Body of pancreas (tissue), 4 donors: ENCODE measurements at regions not wholly inside any gene's neighbourhood (a gene's known extent, or its start where the extent isn't known, plus 50 kb on each side); places are given as distances from the start of the nearest gene placed in this dataset.

ENCODE experiments used
- CTCF ChIP-seq, 7 experiments: fragments of 450-650 bp in 4 of 7; fragments of 200-600 bp in 3 of 7; sonication (generic) in 3 of 7; IDR thresholded peaks; one replicate each; pipeline ENCODE4 v1.5.1; 2016 to 2019; ENCODE audit warnings: antibody characterized with exemption in 7 of 7
- POLR2A ChIP-seq, 3 donors: fragments of 450-650 bp; IDR thresholded peaks; one replicate each; pipeline ENCODE4 v1.6.1; 2016; ENCODE audit warnings: antibody characterized with exemption in 3 of 3, mild to moderate bottlenecking in 2 of 3

- TF ChIP-seq CTCF (IDR thresholded peaks at IDR 0.05): no peak
- TF ChIP-seq POLR2A (IDR thresholded peaks at IDR 0.05): no peak
Observed at GRCh38 chr12:125606312-125606711, 541.1 kb downstream of the AACS start.
